Panc1 (cell line): ENCODE measurements at regions not wholly inside any gene's neighbourhood (a gene's known extent, or its start where the extent isn't known, plus 50 kb on each side); places are given as distances from the start of the nearest gene placed in this dataset.

Experiments
- ATAC-seq: fragments of 200-7000 bp; cut with Tn5 transposase; 2 replicates; pipeline ENCODE4 v1.9.1; 2020; ENCODE audit warnings: mild to moderate bottlenecking, moderate library complexity
- BruUV-seq: library from RNA; stranded (reverse); fragments of 400-500 nt; replicated peaks from 2 replicates; lab custom pipeline; 2021; lab: Mats Ljungman, UMichigan
- CTCF ChIA-PET: fragments of 300-600 bp; sonication (Branson Sonifier 250); formaldehyde crosslinking; loops from one replicate; lab custom pipeline; 2022; ENCODE audit warnings: antibody characterized with exemption; lab: Charles Lee
- POLR2A ChIA-PET: fragments of 300-600 bp; sonication (Branson Sonifier 250); formaldehyde crosslinking; loops from one replicate; lab custom pipeline; 2022; ENCODE audit warnings: antibody characterized with exemption; lab: Charles Lee
- DNase-seq: peaks from one replicate; pipeline ENCODE4 v3.0.0-alpha.2; 2010; ENCODE audit warnings: low read depth, low spot score
- H3K27ac ChIP-seq: 2 replicates; pipeline ENCODE4 v1.5.1; 2011; ENCODE audit warnings: mild to moderate bottlenecking, low read length, inconsistent platforms
- H3K27me3 ChIP-seq: fragments of 200-500 bp; sonication (Bioruptor generic); 2 replicates; pipeline ENCODE4 v1.6.0; 2014; ENCODE audit warnings: low read length, inconsistent platforms; ENCODE audit not compliant: control insufficient read depth, insufficient read depth
- H3K36me3 ChIP-seq: fragments of 200-500 bp; sonication (Bioruptor generic); 2 replicates; pipeline ENCODE4 v1.5.1; 2014; ENCODE audit warnings: inconsistent platforms, mild to moderate bottlenecking, low read length, moderate library complexity; ENCODE audit not compliant: control insufficient read depth, insufficient read depth
- H3K4me1 ChIP-seq: 2 replicates; pipeline ENCODE4 v1.5.1; 2011; ENCODE audit warnings: inconsistent platforms, mild to moderate bottlenecking, low read length, moderate library complexity; ENCODE audit not compliant: control insufficient read depth, insufficient read depth
- H3K4me3 ChIP-seq, 2 experiments: 2 replicates each; pipeline ENCODE4 v1.5.1; 2011 to 2012; ENCODE audit warnings: low read depth in 2 of 2, low read length in 2 of 2, mild to moderate bottlenecking in 2 of 2, inconsistent platforms in 1 of 2, moderate library complexity in 1 of 2
- H3K9me3 ChIP-seq: fragments of 200-500 bp; sonication (Bioruptor generic); 2 replicates; pipeline ENCODE4 v1.5.1; 2014; ENCODE audit warnings: low read depth, mild to moderate bottlenecking, inconsistent platforms, low read length, moderate library complexity; ENCODE audit not compliant: control insufficient read depth, insufficient read depth
- CTCF ChIP-seq: fragments of 450-650 bp; IDR thresholded peaks from 2 replicates; pipeline ENCODE4 v1.5.1; 2017; ENCODE audit warnings: mild to moderate bottlenecking
- POLR2AphosphoS5 ChIP-seq: IDR thresholded peaks from 2 replicates; pipeline ENCODE4 v1.6.1; 2012; ENCODE audit warnings: mild to moderate bottlenecking, low read depth, low read length, moderate library complexity
- REST ChIP-seq, 2 experiments: IDR thresholded peaks; 2 replicates each; pipeline ENCODE4 v1.6.1; 2011 to 2012; ENCODE audit warnings: low read depth in 2 of 2, control low read depth in 1 of 2, low read length in 1 of 2, mild to moderate bottlenecking in 1 of 2, moderate library complexity in 1 of 2; ENCODE audit not compliant: insufficient read depth in 1 of 2
- SIN3A ChIP-seq: IDR thresholded peaks from 2 replicates; pipeline ENCODE4 v1.6.1; 2012; ENCODE audit warnings: low read depth, mild to moderate bottlenecking, low read length, moderate library complexity, borderline replicate concordance; ENCODE audit not compliant: insufficient read depth
- TCF7L2 ChIP-seq: IDR thresholded peaks from 2 replicates; pipeline ENCODE4 v1.6.1; 2011; ENCODE audit warnings: mild to moderate bottlenecking, low read depth, low read length, inconsistent platforms
- in situ Hi-C: cut with HindIII; loops from 2 replicates; pipeline ENCODE4 v1.10.0; 2016; ENCODE audit warnings: low sequenced_read_pairs, low pct_unique_long_range_greater_than_20kb
- intact Hi-C: fragments of 100-400 bp; cut with micrococcal nuclease; formaldehyde crosslinking; loops from one replicate; pipeline ENCODE4 v1.10.0; 2022; ENCODE audit not compliant: unreplicated experiment

GRCh38 chr5:136667789-136668188, 302.4 kb upstream of the TRPC7 start:
- Histone ChIP-seq H3K27ac (no peak overlapping the region), H3K27me3 (no peaks in the 10 kb centered on the region), H3K9me3 (no peaks in the 10 kb centered on the region), H3K4me3 (no peak overlapping the region), H3K36me3 (no peaks in the 10 kb centered on the region), H3K4me1 (no peaks in the 10 kb centered on the region)
- intact Hi-C loops: no loop called here
- no TSS peak for BruUV-seq
- in situ Hi-C loops: no loop called here
- DNase-seq (no peak), ATAC-seq (no peak)
- POLR2A ChIA-PET: no interaction called here
- TF ChIP-seq CTCF (no peak), POLR2AphosphoS5 (no peak), TCF7L2 (no peak)
- CTCF ChIA-PET: no interaction called here

GRCh38 chr5:136666970-136667620, 301.8 kb upstream of the TRPC7 start:
- in situ Hi-C loops (no loop called here), intact Hi-C loops (no loop called here)
- POLR2A ChIA-PET: no interaction called here
- DNase-seq: no peak
- Histone ChIP-seq H3K27me3 (no peaks in the 10 kb centered on the region), H3K36me3 (no peaks in the 10 kb centered on the region), H3K9me3 (no peaks in the 10 kb centered on the region), H3K27ac (no peak overlapping the region), H3K4me3 (no peak overlapping the region), H3K4me1 (no peaks in the 10 kb centered on the region)
- no TSS peak for BruUV-seq
- CTCF ChIA-PET: no interaction called here
- no peak for TF ChIP-seq POLR2AphosphoS5
- no peak for TF ChIP-seq TCF7L2
- TF ChIP-seq CTCF: no peak
- no peak for TF ChIP-seq REST (IDR thresholded peaks at IDR 0.05; ENCODE audit: insufficient read depth in 1 of 2, low read depth in 2 of 2, low read length in 1 of 2)
- no peak for TF ChIP-seq SIN3A
- ATAC-seq: no peak
